NOMO-1 treated with DMSO at 0.1 percent for 48 hours (cell line): ENCODE measurements at regions not wholly inside any gene's neighbourhood (a gene's known extent, or its start where the extent isn't known, plus 50 kb on each side); places are given as distances from the start of the nearest gene placed in this dataset.
"Not testable (repeated sequence)": the region's sequence is repeated elsewhere in the genome, so short reads cannot be mapped to it uniquely, and the experiment has no call there.

Source experiments
- DNase-seq: peaks from one replicate; lab custom pipeline; 2025; ENCODE audit not compliant: unreplicated experiment; lab: John Stamatoyannopoulos, UW

GRCh38 chr5:74501674-74502478 is 138.7 kb downstream of the ENC1 start:
- DNase-seq: no peak

GRCh38 chr5:74500110-74500917 is 140.2 kb downstream of the ENC1 start:
- no peak for DNase-seq

DNA sequence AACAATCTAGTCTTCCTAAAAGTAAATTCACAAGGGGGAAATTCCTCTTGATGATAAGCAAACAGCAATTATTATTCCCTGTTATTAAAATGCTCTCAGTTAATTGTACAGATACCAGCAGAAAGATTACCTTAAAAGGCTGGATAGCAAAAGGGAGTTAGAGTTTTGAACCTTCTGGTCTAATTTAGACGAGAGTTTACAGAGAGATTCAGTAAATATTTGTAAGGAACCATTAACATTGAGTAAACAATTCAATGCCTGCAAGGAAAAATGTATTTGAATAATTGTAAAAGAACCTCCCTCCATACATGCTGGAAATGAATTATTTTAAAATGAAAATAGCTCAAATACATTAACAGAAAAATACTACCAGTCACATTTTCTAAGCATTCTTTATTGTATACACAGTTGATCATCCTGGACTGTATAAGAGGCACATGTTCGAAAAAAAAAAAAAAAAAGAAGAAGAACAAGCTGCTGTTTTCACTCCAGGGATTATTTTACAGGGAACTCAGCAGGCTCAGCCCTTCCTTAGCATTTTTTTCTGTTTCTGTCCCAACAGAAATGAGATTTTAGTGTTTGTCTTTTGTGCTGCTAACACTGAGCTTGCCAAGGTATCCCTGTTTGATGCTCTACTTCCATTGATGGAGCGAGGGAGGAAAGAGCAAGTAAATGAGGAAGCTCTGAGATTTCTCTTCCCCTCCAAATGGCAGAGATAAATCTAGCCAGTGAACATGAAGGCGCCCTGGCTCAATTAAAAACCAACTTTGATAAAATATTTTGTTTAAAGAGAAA is 141.1 kb downstream of the ENC1 start:
- DNase-seq: no peak

- no peak for DNase-seq
Observed at GRCh38 chr5:74497706-74498105, 142.8 kb downstream of the ENC1 start.

DNA sequence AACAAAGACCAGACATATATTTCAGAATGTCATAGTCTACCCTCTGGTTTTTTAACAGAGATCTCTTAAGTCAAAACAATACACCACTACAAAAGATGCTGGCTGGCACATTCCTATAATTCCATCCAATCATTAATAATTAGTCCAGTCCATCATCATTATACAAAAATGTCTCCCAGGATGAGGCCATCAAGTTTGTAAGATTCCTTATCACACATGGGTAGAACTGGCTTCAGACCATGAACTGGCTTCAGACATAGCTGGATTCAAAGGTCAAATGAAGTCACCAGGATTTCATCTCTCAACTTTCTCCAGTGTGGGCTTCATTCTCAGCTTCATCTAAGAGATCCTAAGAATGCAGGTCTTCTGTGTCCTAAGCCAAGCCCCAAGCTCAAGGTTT is 147.1 kb downstream of the ENC1 start:
- no peak for DNase-seq

- no peak for DNase-seq
Observed at GRCh38 chr5:74492230-74492629, 148.3 kb downstream of the ENC1 start.

GRCh38 chr5:74491586-74491985 is 148.9 kb downstream of the ENC1 start:
- no peak for DNase-seq

GRCh38 chr5:74490814-74491213 is 149.7 kb downstream of the ENC1 start:
- peak; percentile 44 for DNase-seq

DNA sequence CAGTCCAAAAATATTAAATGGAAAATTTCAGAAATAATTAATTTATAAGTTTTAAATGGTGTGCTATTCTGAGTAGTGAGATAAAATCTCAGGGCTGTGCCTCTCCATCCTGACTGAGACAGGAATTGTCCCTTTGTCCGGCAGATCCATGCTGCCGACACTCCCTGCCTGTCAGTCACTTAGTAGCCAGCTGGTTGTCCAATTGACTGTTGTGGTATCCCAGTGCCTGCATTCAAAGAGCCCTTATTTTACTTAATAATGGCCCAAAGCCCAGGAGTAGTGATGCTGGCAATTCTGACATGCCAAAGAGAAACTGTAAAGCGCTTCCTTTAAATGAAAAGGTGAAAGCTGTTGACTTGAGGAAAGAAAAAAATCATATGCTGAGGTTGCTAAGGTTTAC is 157.5 kb downstream of the ENC1 start:
- DNase-seq: no peak

- no peak for DNase-seq
Observed at GRCh38 chr5:74482523-74482922, 158.0 kb downstream of the ENC1 start.

DNA sequence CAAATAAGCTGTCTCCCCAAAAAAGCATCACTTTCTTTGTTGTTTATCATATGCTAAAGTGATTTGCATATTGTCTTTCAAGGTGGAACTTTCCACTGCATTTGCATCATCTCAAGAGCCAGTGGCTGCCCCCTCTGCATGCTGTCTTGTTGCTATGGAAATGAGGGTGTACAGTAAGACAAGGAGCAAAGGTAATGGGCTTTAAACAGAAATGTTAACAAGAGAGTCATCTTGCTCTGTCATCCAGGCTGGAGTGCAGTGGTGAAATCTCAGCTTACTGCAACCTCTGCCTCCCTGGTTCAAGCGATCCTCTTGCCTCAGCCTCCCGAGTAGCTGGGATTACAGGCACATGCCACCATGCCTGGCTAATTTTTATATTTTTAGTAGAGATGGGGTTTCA is 159.2 kb downstream of the ENC1 start:
- not testable (repeated sequence) for DNase-seq

- no peak for DNase-seq
Observed at GRCh38 chr5:74480201-74480600, 160.3 kb downstream of the ENC1 start.

GRCh38 chr5:74478328-74478727 is 162.2 kb downstream of the ENC1 start:
- DNase-seq: no peak

- DNase-seq: no peak
Observed at GRCh38 chr5:74477761-74478160, 162.8 kb downstream of the ENC1 start.

DNA sequence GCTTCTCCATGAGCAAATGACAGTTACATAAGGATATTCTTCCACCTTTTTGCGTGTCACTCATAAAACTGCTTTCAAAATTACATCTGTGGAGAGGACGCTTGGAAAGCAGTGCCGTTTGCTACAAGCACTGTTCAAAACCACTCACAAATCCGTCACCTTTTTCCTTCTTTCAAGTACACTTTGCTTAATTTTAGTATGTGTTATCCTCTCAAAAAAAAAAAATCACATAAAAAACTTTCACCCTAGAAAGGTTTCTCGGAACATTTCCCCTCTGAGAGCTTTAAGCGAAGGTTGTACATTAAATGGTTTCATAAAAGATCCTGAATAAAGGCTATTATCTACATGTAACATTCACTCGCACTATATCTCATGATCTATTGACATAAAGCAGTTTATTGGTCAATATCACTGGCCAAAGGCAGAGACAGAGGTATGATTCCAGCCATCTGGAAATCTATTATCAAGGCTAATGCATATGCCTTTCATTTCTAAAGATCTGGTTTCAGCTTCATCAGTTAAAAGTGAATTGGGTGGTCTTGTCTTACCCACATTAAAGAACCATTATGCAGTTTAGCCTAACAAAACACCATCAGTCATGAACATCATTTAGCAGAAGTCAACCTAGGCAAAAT is 163.6 kb downstream of the ENC1 start:
- no peak for DNase-seq

- no peak for DNase-seq
Observed at GRCh38 chr5:74476046-74476818, 164.3 kb downstream of the ENC1 start.

DNA sequence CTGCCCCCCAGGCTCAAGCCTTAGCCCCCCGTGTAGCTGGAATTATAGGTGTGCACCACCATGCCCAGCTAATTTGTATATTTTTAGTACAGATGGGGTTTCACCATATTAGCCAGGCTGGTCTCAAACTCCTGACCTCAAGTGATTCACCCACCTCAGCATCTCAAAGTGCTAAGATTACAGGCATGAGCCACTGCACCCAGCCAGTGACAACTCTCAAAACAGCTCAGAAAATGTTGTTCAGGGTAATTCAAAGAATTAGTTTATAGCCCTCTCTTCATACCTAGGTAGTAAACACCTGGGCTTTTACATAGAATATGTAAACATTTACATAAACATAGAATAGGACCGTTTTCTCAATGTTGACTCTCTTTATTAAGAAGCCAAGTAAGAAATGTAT is 168.7 kb downstream of the ENC1 start:
- no peak for DNase-seq

DNA sequence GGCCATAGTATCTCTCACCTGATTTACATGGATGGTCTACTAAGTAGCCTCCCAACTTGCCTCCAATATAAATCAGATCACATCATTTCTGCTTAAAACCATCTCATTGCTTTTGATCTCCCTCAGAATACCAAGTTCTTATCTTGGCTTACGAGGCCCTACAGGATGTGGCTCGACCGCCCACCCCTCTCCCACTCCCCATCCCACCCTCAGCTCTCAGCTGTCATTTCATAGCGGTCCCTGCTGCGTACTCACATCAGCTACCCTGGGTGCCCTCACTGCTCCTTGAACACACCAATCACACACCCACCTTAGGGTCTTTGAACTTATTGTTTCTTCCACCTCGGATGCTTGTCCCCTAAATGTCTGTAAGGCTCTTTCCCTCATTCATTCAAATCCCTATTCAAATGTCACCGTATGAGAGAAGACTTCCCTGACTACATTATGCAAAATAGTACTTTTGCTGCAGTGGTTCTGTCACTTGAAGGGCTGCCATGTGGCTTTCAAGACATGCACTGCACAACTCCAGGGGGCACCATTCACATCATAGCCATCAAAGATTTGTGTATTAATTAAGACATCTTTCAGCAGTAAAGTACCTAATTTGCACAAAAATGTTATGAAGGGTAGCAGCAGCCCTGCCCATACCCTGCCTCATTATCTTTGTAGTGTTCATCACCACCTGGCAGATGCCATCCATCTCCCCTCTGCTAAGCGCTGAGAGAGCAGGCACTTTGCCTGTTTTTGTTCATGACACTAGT is 171.1 kb downstream of the ENC1 start:
- DNase-seq: no peak

- DNase-seq: no peak
Observed at GRCh38 chr5:74468421-74468820, 172.1 kb downstream of the ENC1 start.

- DNase-seq: no peak
Observed at GRCh38 chr5:74465724-74466123, 174.8 kb downstream of the ENC1 start.
